GM23338 (cell line): ENCODE measurements at regions not wholly inside any gene's neighbourhood (a gene's known extent, or its start where the extent isn't known, plus 50 kb on each side); places are given as distances from the start of the nearest gene placed in this dataset.

Experiments used
- ATAC-seq: fragments of 200-7000 bp; cut with Tn5 transposase; 3 replicates; pipeline ENCODE4 v1.9.1; 2020
- DNase-seq: peaks from one replicate; pipeline ENCODE4 v3.0.0-alpha.2; 2015; ENCODE audit warnings: low spot score
- H2AFZ ChIP-seq: fragments of 200-600 bp; sonication (generic); 2 replicates; pipeline ENCODE4 v1.8.0; 2016; ENCODE audit warnings: antibody characterized with exemption, mild to moderate bottlenecking, moderate library complexity
- H3F3A ChIP-seq: fragments of 200-600 bp; sonication (generic); replicated peaks from 2 replicates; pipeline ENCODE4 v1.8.0; 2017; ENCODE audit warnings: antibody characterized with exemption, mixed run types, low read depth
- H3K27ac ChIP-seq: fragments of 200-600 bp; sonication (generic); 2 replicates; pipeline ENCODE4 v1.6.1; 2016; ENCODE audit warnings: low read depth
- H3K27me3 ChIP-seq: fragments of 200-600 bp; sonication (generic); 2 replicates; pipeline ENCODE4 v1.8.0; 2016; ENCODE audit warnings: mild to moderate bottlenecking, mixed run types, moderate library complexity; ENCODE audit not compliant: insufficient read depth
- H3K36me3 ChIP-seq: fragments of 200-600 bp; sonication (generic); 2 replicates; pipeline ENCODE4 v1.8.0; 2016; ENCODE audit warnings: mild to moderate bottlenecking; ENCODE audit not compliant: insufficient read depth
- H3K4me1 ChIP-seq: fragments of 200-600 bp; sonication (generic); 2 replicates; pipeline ENCODE4 v1.8.0; 2016; ENCODE audit warnings: mild to moderate bottlenecking, moderate library complexity; ENCODE audit not compliant: insufficient read depth
- H3K4me2 ChIP-seq: fragments of 200-600 bp; sonication (generic); 2 replicates; pipeline ENCODE4 v1.7.1; 2017; ENCODE audit warnings: mixed run types
- H3K4me3 ChIP-seq: fragments of 200-600 bp; sonication (generic); 2 replicates; pipeline ENCODE4 v1.6.1; 2016; ENCODE audit warnings: mixed run types
- H3K79me2 ChIP-seq: fragments of 200-600 bp; sonication (generic); replicated peaks from 2 replicates; pipeline ENCODE4 v1.8.0; 2017; ENCODE audit warnings: mild to moderate bottlenecking; ENCODE audit not compliant: insufficient read depth
- H3K9me2 ChIP-seq: fragments of 200-600 bp; sonication (generic); 2 replicates; pipeline ENCODE4 v1.8.0; 2017; ENCODE audit not compliant: insufficient read depth
- H4K20me1 ChIP-seq: fragments of 200-600 bp; sonication (generic); replicated peaks from 2 replicates; pipeline ENCODE4 v1.8.0; 2017; ENCODE audit warnings: mild to moderate bottlenecking; ENCODE audit not compliant: insufficient read depth
- H3K27ac Mint-ChIP-seq: 2 replicates; pipeline ENCODE4 v1.8.0; 2020; ENCODE audit warnings: inconsistent platforms, mild to moderate bottlenecking, moderate library complexity, mixed read lengths
- H3K27me3 Mint-ChIP-seq: 3 replicates; pipeline ENCODE4 v1.8.0; 2022; ENCODE audit warnings: low read depth, mild to moderate bottlenecking, moderate library complexity, mixed read lengths, inconsistent platforms; ENCODE audit not compliant: insufficient read depth, poor library complexity
- H3K36me3 Mint-ChIP-seq: 3 replicates; pipeline ENCODE4 v1.8.0; 2021; ENCODE audit warnings: low read depth, mild to moderate bottlenecking, inconsistent platforms, moderate library complexity, mixed read lengths
- H3K4me1 Mint-ChIP-seq: 3 replicates; pipeline ENCODE4 v1.8.0; 2020; ENCODE audit warnings: mild to moderate bottlenecking, inconsistent platforms, mixed read lengths
- H3K4me3 Mint-ChIP-seq: 3 replicates; pipeline ENCODE4 v1.8.0; 2021; ENCODE audit warnings: moderate library complexity, mild to moderate bottlenecking, inconsistent platforms, mixed read lengths
- H3K9me3 Mint-ChIP-seq: 3 replicates; pipeline ENCODE4 v1.8.0; 2020; ENCODE audit warnings: moderate library complexity, mild to moderate bottlenecking, inconsistent platforms, mixed read lengths
- CREB1 ChIP-seq: fragments of 250-450 bp; sonication (Bioruptor Pico); IDR thresholded peaks from 2 replicates; pipeline ENCODE4 v1.5.0; 2020; ENCODE audit warnings: low read depth, mild to moderate bottlenecking, moderate library complexity
- EZH2 ChIP-seq: fragments of 200-600 bp; sonication (generic); IDR thresholded peaks from one replicate; pipeline ENCODE4 v1.8.0; 2017; ENCODE audit warnings: antibody characterized with exemption, mild to moderate bottlenecking, low read depth; ENCODE audit not compliant: unreplicated experiment
- POLR2AphosphoS5 ChIP-seq: IDR thresholded peaks from 2 replicates; pipeline ENCODE4 v1.6.1; 2016; ENCODE audit warnings: antibody characterized with exemption, low read depth
- REST ChIP-seq: IDR thresholded peaks from one replicate; pipeline ENCODE4 v1.6.1; 2018; ENCODE audit warnings: antibody characterized with exemption; ENCODE audit not compliant: unreplicated experiment
- ZNF462 ChIP-seq: fragments of 250-450 bp; sonication (Bioruptor Pico); IDR thresholded peaks from 2 replicates; pipeline ENCODE4 v1.5.0; 2020; ENCODE audit warnings: mild to moderate bottlenecking, moderate library complexity

- Mint-ChIP-seq H3K4me1 (no peaks in the 10 kb centered on the region), H3K27me3 (peaks cover under 1% of the 10 kb centered on the region), H3K36me3 (no peaks in the 10 kb centered on the region; the same call in 2 of the 3 replicates), H3K27ac (no peak overlapping the region), H3K4me3 (no peak overlapping the region), H3K9me3 (no peaks in the 10 kb centered on the region; the same call in 2 of the 3 replicates)
- Histone ChIP-seq H3K36me3 (no peaks in the 10 kb centered on the region), H3K79me2 (no peaks in the 10 kb centered on the region), H3K9me2 (0 out of 2 replicates have a peak, but pooled peaks cover 3% of the 10 kb centered on the region), H3K4me3 (no peak overlapping the region), H2AFZ (no peak overlapping the region), H3F3A (no peaks in the 10 kb centered on the region), H3K4me2 (no peak overlapping the region), H3K27me3 (no peaks in the 10 kb centered on the region), H4K20me1 (no peaks in the 10 kb centered on the region), H3K27ac (no peak overlapping the region), H3K4me1 (no peaks in the 10 kb centered on the region)
- DNase-seq, result no peak
- TF ChIP-seq EZH2, result no peak
- TF ChIP-seq ZNF462 (CRISPR knock-in tag), result no peak
- TF ChIP-seq CREB1, result no peak
- no peak for ATAC-seq
Measured at GRCh38 chr1:104830534-104830933, 1080.8 kb downstream of the AMY1C start.

- H2AFZ ChIP-seq, result no peak overlapping the region
- TF ChIP-seq POLR2AphosphoS5 (no peak), REST (peak; percentile 49)
- no peak overlapping the region for H3K4me2 ChIP-seq
- H3K4me3 Mint-ChIP-seq, result no peak overlapping the region
- H3K36me3 Mint-ChIP-seq, result no peaks in the 10 kb centered on the region
- peaks cover 2% of the 10 kb centered on the region; the same call in 1 of the 3 replicates for H3K9me3 Mint-ChIP-seq
- ATAC-seq (no peak), DNase-seq (no peak)
- no peaks in the 10 kb centered on the region for H3K79me2 ChIP-seq
- no peak overlapping the region for H3K4me3 ChIP-seq
- no peaks in the 10 kb centered on the region for H4K20me1 ChIP-seq
- no peak overlapping the region for H3K27ac ChIP-seq
- H3K4me1 Mint-ChIP-seq, result no peaks in the 10 kb centered on the region
- H3K27me3 ChIP-seq, result no peaks in the 10 kb centered on the region
- H3K36me3 ChIP-seq, result no peaks in the 10 kb centered on the region
- H3F3A ChIP-seq, result no peaks in the 10 kb centered on the region
- no peaks in the 10 kb centered on the region for H3K4me1 ChIP-seq
- H3K27me3 Mint-ChIP-seq, result no peaks in the 10 kb centered on the region
- no peak overlapping the region for H3K27ac Mint-ChIP-seq
- H3K9me2 ChIP-seq, result no peaks in the 10 kb centered on the region
Measured at GRCh38 chr1:104852151-104852550, 1102.5 kb downstream of the AMY1C start.
